ENCODE measurements at regions not wholly inside any gene's neighbourhood (a gene's known extent, or its start where the extent isn't known, plus 50 kb on each side); places are given as distances from the start of the nearest gene placed in this dataset.

- DNase-seq (ENCODE audit: low read depth in 1 of 2, low spot score in 1 of 2), result no peak
- in situ Hi-C loops (cut with HindIII; ENCODE audit: low pct_unique_long_range_greater_than_20kb, low sequenced_read_pairs), result no loop called here
- TF ChIP-seq JUND (IDR thresholded peaks at IDR 0.05; ENCODE audit: low read depth), result no peak
Measured at GRCh38 chr11:27207025-27207650, 155.9 kb downstream of the CCDC34 start.

GRCh38 chr11:27205779-27206570 lies 157.0 kb downstream of the CCDC34 start:
- in situ Hi-C loops (cut with HindIII; ENCODE audit: low pct_unique_long_range_greater_than_20kb, low sequenced_read_pairs), result no loop called here
- no peak for DNase-seq (ENCODE audit: low read depth in 1 of 2, low spot score in 1 of 2)
- TF ChIP-seq JUND (IDR thresholded peaks at IDR 0.05; ENCODE audit: low read depth), result no peak

GRCh38 chr11:27205250-27205649 lies 157.8 kb downstream of the CCDC34 start:
- TF ChIP-seq JUND (IDR thresholded peaks at IDR 0.05; ENCODE audit: low read depth), result no peak
- peak in 1 of 2 experiments; percentile 23 for DNase-seq (ENCODE audit: low read depth in 1 of 2, low spot score in 1 of 2)
- in situ Hi-C loops (cut with HindIII; ENCODE audit: low pct_unique_long_range_greater_than_20kb, low sequenced_read_pairs), result no loop called here

GRCh38 chr11:27204529-27204928 lies 158.5 kb downstream of the CCDC34 start:
- TF ChIP-seq JUND (IDR thresholded peaks at IDR 0.05; ENCODE audit: low read depth), result no peak
- in situ Hi-C loops (cut with HindIII; ENCODE audit: low pct_unique_long_range_greater_than_20kb, low sequenced_read_pairs), result no loop called here
- peak in 1 of 2 experiments; percentile 57 for DNase-seq (ENCODE audit: low read depth in 1 of 2, low spot score in 1 of 2)

GRCh38 chr11:27203077-27203647 lies 159.9 kb downstream of the CCDC34 start:
- no peak for DNase-seq (ENCODE audit: low read depth in 1 of 2, low spot score in 1 of 2)
- TF ChIP-seq JUND (IDR thresholded peaks at IDR 0.05; ENCODE audit: low read depth), result no peak
- in situ Hi-C loops (cut with HindIII; ENCODE audit: low pct_unique_long_range_greater_than_20kb, low sequenced_read_pairs), result no loop called here

- DNase-seq (ENCODE audit: low read depth in 1 of 2, low spot score in 1 of 2), result peak; percentile 41 to 75
- in situ Hi-C loops (cut with HindIII; ENCODE audit: low pct_unique_long_range_greater_than_20kb, low sequenced_read_pairs), result no loop called here
- no peak for TF ChIP-seq JUND (IDR thresholded peaks at IDR 0.05; ENCODE audit: low read depth)
Measured at GRCh38 chr11:27201454-27202302, 161.1 kb downstream of the BBOX1 start.

GRCh38 chr11:27200779-27201453 lies 160.3 kb downstream of the BBOX1 start:
- no peak for DNase-seq (ENCODE audit: low read depth in 1 of 2, low spot score in 1 of 2)
- in situ Hi-C loops (cut with HindIII; ENCODE audit: low pct_unique_long_range_greater_than_20kb, low sequenced_read_pairs), result no loop called here
- TF ChIP-seq JUND (IDR thresholded peaks at IDR 0.05; ENCODE audit: low read depth), result no peak

GRCh38 chr11:27196203-27196897 lies 155.7 kb downstream of the BBOX1 start:
- in situ Hi-C loops (cut with HindIII; ENCODE audit: low pct_unique_long_range_greater_than_20kb, low sequenced_read_pairs), result no loop called here
- no peak for DNase-seq (ENCODE audit: low read depth in 1 of 2, low spot score in 1 of 2)
- no peak for TF ChIP-seq JUND (IDR thresholded peaks at IDR 0.05; ENCODE audit: low read depth)

GRCh38 chr11:27195837-27196202 lies 155.2 kb downstream of the BBOX1 start:
- no peak for TF ChIP-seq JUND (IDR thresholded peaks at IDR 0.05; ENCODE audit: low read depth)
- no peak for DNase-seq (ENCODE audit: low read depth in 1 of 2, low spot score in 1 of 2)
- in situ Hi-C loops (cut with HindIII; ENCODE audit: low pct_unique_long_range_greater_than_20kb, low sequenced_read_pairs), result no loop called here

GRCh38 chr11:27194976-27195375 lies 154.4 kb downstream of the BBOX1 start:
- no peak for DNase-seq (ENCODE audit: low read depth in 1 of 2, low spot score in 1 of 2)
- in situ Hi-C loops (cut with HindIII; ENCODE audit: low pct_unique_long_range_greater_than_20kb, low sequenced_read_pairs), result no loop called here
- no peak for TF ChIP-seq JUND (IDR thresholded peaks at IDR 0.05; ENCODE audit: low read depth)

GRCh38 chr11:27193434-27194225 lies 153.0 kb downstream of the BBOX1 start:
- in situ Hi-C loops (cut with HindIII; ENCODE audit: low pct_unique_long_range_greater_than_20kb, low sequenced_read_pairs), result no loop called here
- no peak for TF ChIP-seq JUND (IDR thresholded peaks at IDR 0.05; ENCODE audit: low read depth)
- no peak for DNase-seq (ENCODE audit: low read depth in 1 of 2, low spot score in 1 of 2)
